GM23248 (cell line): ENCODE measurements at regions not wholly inside any gene's neighbourhood (a gene's known extent, or its start where the extent isn't known, plus 50 kb on each side); places are given as distances from the start of the nearest gene placed in this dataset.

ENCODE experiments used
- EZH2 ChIP-seq: fragments of 200-600 bp; sonication (generic); IDR thresholded peaks from 2 replicates; pipeline ENCODE4 v1.6.1; 2018; ENCODE audit warnings: antibody characterized with exemption, mild to moderate bottlenecking; ENCODE audit not compliant: insufficient read depth, poor library complexity, severe bottlenecking
- EZH2phosphoT487 ChIP-seq: fragments of 200-600 bp; sonication (generic); IDR thresholded peaks from 2 replicates; pipeline ENCODE4 v1.6.1; 2018; ENCODE audit warnings: antibody characterized with exemption, moderate library complexity, mild to moderate bottlenecking, low read depth; ENCODE audit not compliant: insufficient read depth

GRCh38 chr1:175833951-175834350 is 90.6 kb upstream of the TNR start:
- TF ChIP-seq EZH2 (no peak), EZH2phosphoT487 (no peak)
